HG03558 (cell line): ENCODE measurements at regions not wholly inside any gene's neighbourhood (a gene's known extent, or its start where the extent isn't known, plus 50 kb on each side); places are given as distances from the start of the nearest gene placed in this dataset.

ENCODE experiments used
- ATAC-seq: cut with Tn5 transposase; IDR thresholded peaks from one replicate; pipeline ENCODE4 v1.9.1; 2021; ENCODE audit warnings: moderate number of reproducible peaks; ENCODE audit not compliant: unreplicated experiment; ENCODE audit errors: extremely low read depth

GRCh38 chr4:144595681-144596080, 50.3 kb upstream of the HHIP start:
- no peak for ATAC-seq
